ENCODE measurements at regions not wholly inside any gene's neighbourhood (a gene's known extent, or its start where the extent isn't known, plus 50 kb on each side); places are given as distances from the start of the nearest gene placed in this dataset.

DNA sequence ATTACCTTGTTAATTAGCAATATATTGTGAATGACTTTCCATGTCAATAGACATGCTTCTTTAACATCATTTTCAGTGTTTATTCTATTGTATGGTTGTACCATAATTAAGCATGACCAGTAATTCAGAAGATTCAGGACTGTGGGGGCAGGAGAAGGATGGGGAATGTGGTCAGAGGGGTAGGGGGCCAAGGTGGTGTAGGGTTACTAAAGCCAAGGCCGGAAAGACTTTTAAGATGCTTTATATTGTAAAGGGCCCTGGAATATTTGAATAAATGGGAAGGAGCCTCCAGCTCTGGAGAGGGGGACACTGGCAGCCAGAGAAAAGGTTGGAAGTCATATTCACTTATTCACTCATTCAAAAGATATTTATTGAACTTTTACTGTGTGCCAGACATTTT is 115.7 kb downstream of the FGF18 start:
- no peaks in the 10 kb centered on the region for H3K36me3 ChIP-seq
- H3F3A ChIP-seq (ENCODE audit: low read depth): no peaks in the 10 kb centered on the region
- H3K9ac ChIP-seq: no peak overlapping the region
- no peak overlapping the region for H3K4me3 ChIP-seq
- H3K9me3 ChIP-seq (ENCODE audit: low read depth): no peaks in the 10 kb centered on the region
- H3K27ac ChIP-seq: no peak overlapping the region
- H3K36me3 Mint-ChIP-seq: no peaks in the 10 kb centered on the region
- TF ChIP-seq EZH2phosphoT487 (IDR thresholded peaks at IDR 0.05) (no peak), EZH2 (IDR thresholded peaks at IDR 0.05) (no peak)
- TF ChIP-seq, protein P1, sequence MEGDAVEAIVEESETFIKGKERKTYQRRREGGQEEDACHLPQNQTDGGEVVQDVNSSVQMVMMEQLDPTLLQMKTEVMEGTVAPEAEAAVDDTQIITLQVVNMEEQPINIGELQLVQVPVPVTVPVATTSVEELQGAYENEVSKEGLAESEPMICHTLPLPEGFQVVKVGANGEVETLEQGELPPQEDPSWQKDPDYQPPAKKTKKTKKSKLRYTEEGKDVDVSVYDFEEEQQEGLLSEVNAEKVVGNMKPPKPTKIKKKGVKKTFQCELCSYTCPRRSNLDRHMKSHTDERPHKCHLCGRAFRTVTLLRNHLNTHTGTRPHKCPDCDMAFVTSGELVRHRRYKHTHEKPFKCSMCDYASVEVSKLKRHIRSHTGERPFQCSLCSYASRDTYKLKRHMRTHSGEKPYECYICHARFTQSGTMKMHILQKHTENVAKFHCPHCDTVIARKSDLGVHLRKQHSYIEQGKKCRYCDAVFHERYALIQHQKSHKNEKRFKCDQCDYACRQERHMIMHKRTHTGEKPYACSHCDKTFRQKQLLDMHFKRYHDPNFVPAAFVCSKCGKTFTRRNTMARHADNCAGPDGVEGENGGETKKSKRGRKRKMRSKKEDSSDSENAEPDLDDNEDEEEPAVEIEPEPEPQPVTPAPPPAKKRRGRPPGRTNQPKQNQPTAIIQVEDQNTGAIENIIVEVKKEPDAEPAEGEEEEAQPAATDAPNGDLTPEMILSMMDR (IDR thresholded peaks at IDR 0.05): no peak
- H4K20me1 ChIP-seq (ENCODE audit: low read depth): no peaks in the 10 kb centered on the region
- H3K4me1 Mint-ChIP-seq: peaks cover 39% of the 10 kb centered on the region
- no peaks in the 10 kb centered on the region for H3K27me3 ChIP-seq
- no peak overlapping the region for H3K4me2 ChIP-seq
- H3K79me2 ChIP-seq (ENCODE audit: low read depth): no peaks in the 10 kb centered on the region
- no peak overlapping the region for H3K27ac Mint-ChIP-seq
- no peak overlapping the region for H2AFZ ChIP-seq (replicated peaks)
- peaks cover 8% of the 10 kb centered on the region for H3K4me1 ChIP-seq
- DNase-seq (ENCODE audit: low spot score): no peak
- peaks cover 11% of the 10 kb centered on the region for H3K27me3 Mint-ChIP-seq (ENCODE audit: insufficient read depth, low read depth)
- H3K9me3 Mint-ChIP-seq: no peaks in the 10 kb centered on the region
- no peak overlapping the region for H3K4me3 Mint-ChIP-seq

- Histone ChIP-seq H3K4me3 (no peak overlapping the region), H3K79me2 (ENCODE audit: low read depth) (no peaks in the 10 kb centered on the region), H3K9me3 (ENCODE audit: low read depth) (no peaks in the 10 kb centered on the region), H3K36me3 (no peaks in the 10 kb centered on the region), H3K4me1 (peaks cover 8% of the 10 kb centered on the region), H4K20me1 (ENCODE audit: low read depth) (no peaks in the 10 kb centered on the region), H2AFZ (replicated peaks) (no peak overlapping the region), H3K4me2 (no peak overlapping the region), H3F3A (ENCODE audit: low read depth) (no peaks in the 10 kb centered on the region), H3K27ac (no peak overlapping the region), H3K9ac (no peak overlapping the region), H3K27me3 (no peaks in the 10 kb centered on the region)
- TF ChIP-seq, protein P1 (IDR thresholded peaks at IDR 0.05): no peak
- TF ChIP-seq EZH2 (IDR thresholded peaks at IDR 0.05): no peak
- peaks cover 40% of the 10 kb centered on the region for H3K4me1 Mint-ChIP-seq
- H3K36me3 Mint-ChIP-seq: no peaks in the 10 kb centered on the region
- no peaks in the 10 kb centered on the region for H3K9me3 Mint-ChIP-seq
- H3K27me3 Mint-ChIP-seq (ENCODE audit: insufficient read depth, low read depth): peaks cover 11% of the 10 kb centered on the region
- no peak overlapping the region for H3K4me3 Mint-ChIP-seq
- no peak overlapping the region for H3K27ac Mint-ChIP-seq
- DNase-seq (ENCODE audit: low spot score): no peak
Observed at GRCh38 chr5:171537070-171537849, 117.8 kb downstream of the FGF18 start.

DNA sequence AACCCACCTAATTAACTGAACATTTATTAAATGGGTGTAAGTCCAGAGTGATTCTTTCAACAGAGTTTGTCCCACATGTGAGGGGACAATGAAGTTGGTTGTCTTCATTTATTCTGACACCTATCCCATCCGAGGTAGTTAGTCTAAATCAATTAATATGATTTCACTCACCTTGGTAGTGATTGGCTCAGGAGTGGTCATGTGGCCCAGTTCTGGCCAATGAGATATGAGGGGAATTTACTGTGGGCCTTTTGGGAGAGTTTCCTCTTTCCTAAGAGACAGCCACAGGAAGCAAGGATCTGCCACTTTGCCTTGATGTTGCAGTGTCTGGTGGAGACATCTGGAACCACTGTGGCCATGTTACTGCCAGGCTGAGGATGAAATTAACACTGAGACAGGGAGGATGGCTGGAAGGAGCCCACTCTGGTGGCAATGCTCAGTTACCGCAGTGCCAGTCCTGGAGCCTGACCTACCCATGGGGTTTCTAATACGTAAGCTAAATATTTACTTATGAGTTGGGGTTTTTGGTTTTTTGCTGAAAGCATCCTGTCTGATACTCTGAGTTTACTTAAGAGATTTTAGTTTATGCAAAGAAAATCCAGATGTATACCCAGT is 118.6 kb downstream of the FGF18 start:
- H2AFZ ChIP-seq (replicated peaks): no peak overlapping the region
- DNase-seq (ENCODE audit: low spot score): no peak
- peaks cover 11% of the 10 kb centered on the region for H3K27me3 Mint-ChIP-seq (ENCODE audit: insufficient read depth, low read depth)

More for the DNA sequence above, 118.6 kb downstream of the FGF18 start:
- Histone ChIP-seq H3K36me3 (no peaks in the 10 kb centered on the region), H3K9me3 (ENCODE audit: low read depth) (no peaks in the 10 kb centered on the region), H3K79me2 (ENCODE audit: low read depth) (no peaks in the 10 kb centered on the region), H3K4me3 (no peak overlapping the region), H4K20me1 (ENCODE audit: low read depth) (no peaks in the 10 kb centered on the region), H3K4me1 (peaks cover 8% of the 10 kb centered on the region), H3F3A (ENCODE audit: low read depth) (no peaks in the 10 kb centered on the region), H3K27me3 (no peaks in the 10 kb centered on the region), H3K27ac (no peak overlapping the region), H3K4me2 (no peak overlapping the region), H3K9ac (no peak overlapping the region)
- Mint-ChIP-seq H3K27ac (no peak overlapping the region), H3K9me3 (no peaks in the 10 kb centered on the region), H3K36me3 (no peaks in the 10 kb centered on the region), H3K4me3 (no peak overlapping the region), H3K4me1 (peaks cover 43% of the 10 kb centered on the region)
- TF ChIP-seq EZH2phosphoT487 (IDR thresholded peaks at IDR 0.05): no peak
- TF ChIP-seq, protein P1 (IDR thresholded peaks at IDR 0.05): no peak
- TF ChIP-seq EZH2 (IDR thresholded peaks at IDR 0.05): no peak

All from neural progenitor cell (in vitro differentiated cells).